ENCODE measurements at regions not wholly inside any gene's neighbourhood (a gene's known extent, or its start where the extent isn't known, plus 50 kb on each side); places are given as distances from the start of the nearest gene placed in this dataset.

DNA sequence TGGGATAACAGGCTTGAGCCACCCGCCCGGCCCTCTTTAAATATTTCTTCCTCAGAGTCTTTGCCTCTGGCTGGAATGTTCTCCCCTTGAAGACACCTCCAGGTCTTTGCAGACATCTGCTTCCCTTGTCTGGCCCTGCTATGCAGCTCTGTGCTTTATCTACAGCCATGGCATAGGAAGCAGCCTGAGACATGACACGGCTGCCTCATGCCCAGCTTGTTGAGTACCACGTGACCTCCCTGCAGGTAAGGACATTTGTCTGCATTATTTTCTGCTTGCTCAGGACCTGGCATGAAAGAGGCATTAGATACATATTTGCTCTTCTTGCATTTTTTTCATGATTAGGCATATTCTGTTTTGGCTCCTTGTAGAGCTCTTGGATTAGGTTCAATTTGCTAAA is 113.8 kb upstream of the KLF6 start:
- TF ChIP-seq, protein P1, sequence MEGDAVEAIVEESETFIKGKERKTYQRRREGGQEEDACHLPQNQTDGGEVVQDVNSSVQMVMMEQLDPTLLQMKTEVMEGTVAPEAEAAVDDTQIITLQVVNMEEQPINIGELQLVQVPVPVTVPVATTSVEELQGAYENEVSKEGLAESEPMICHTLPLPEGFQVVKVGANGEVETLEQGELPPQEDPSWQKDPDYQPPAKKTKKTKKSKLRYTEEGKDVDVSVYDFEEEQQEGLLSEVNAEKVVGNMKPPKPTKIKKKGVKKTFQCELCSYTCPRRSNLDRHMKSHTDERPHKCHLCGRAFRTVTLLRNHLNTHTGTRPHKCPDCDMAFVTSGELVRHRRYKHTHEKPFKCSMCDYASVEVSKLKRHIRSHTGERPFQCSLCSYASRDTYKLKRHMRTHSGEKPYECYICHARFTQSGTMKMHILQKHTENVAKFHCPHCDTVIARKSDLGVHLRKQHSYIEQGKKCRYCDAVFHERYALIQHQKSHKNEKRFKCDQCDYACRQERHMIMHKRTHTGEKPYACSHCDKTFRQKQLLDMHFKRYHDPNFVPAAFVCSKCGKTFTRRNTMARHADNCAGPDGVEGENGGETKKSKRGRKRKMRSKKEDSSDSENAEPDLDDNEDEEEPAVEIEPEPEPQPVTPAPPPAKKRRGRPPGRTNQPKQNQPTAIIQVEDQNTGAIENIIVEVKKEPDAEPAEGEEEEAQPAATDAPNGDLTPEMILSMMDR (IDR thresholded peaks at IDR 0.05), result no peak
- no peak for TF ChIP-seq POLR2AphosphoS5 (IDR thresholded peaks at IDR 0.05)
- TF ChIP-seq POLR2A (IDR thresholded peaks at IDR 0.05), result no peak
- TF ChIP-seq EP300 (IDR thresholded peaks at IDR 0.05), result no peak
- DNase-seq (ENCODE audit: low spot score in 2 of 2), result no peak
- no peaks in the 10 kb centered on the region for H3K36me3 ChIP-seq
- H3K27me3 ChIP-seq, result no peaks in the 10 kb centered on the region
- 54% methylated on average over 4 of the region's 4 CpGs for WGBS
- peak overlapping the region; percentile 7 for H3K27ac ChIP-seq
- H3K4me3 ChIP-seq, result no peak overlapping the region
- peaks cover 19% of the 10 kb centered on the region for H3K4me1 ChIP-seq
- H3K9me3 ChIP-seq, result no peaks in the 10 kb centered on the region

DNA sequence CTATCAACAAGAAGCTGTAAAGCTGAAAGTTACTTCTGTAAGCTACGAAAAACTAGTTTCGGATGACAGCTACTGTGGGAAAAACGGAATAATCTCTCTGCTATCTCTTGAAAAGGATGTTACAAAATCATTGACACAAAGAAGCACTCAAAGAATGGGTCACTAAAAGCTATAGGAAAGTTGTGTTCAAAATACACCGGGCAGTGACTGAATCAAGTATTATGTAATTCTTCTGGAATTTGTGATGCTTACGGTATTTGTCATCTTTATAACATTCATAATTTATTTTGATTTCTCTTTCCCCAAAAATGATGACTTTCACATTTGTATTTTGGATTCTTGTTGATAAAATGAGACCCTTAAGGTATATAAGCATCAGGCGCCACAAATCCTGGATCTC is 112.1 kb upstream of the KLF6 start:
- Histone ChIP-seq H3K4me1 (peaks cover 13% of the 10 kb centered on the region), H3K9me3 (no peaks in the 10 kb centered on the region), H3K27ac (no peak overlapping the region), H3K36me3 (no peaks in the 10 kb centered on the region), H3K27me3 (no peaks in the 10 kb centered on the region), H3K4me3 (no peak overlapping the region)
- DNase-seq (ENCODE audit: low spot score in 2 of 2), result no peak
- 70% methylated on average over 6 of the region's 6 CpGs for WGBS
- TF ChIP-seq, protein P1 (IDR thresholded peaks at IDR 0.05), result no peak
- TF ChIP-seq EP300 (IDR thresholded peaks at IDR 0.05), result no peak
- no peak for TF ChIP-seq POLR2A (IDR thresholded peaks at IDR 0.05)
- no peak for TF ChIP-seq POLR2AphosphoS5 (IDR thresholded peaks at IDR 0.05)

DNA sequence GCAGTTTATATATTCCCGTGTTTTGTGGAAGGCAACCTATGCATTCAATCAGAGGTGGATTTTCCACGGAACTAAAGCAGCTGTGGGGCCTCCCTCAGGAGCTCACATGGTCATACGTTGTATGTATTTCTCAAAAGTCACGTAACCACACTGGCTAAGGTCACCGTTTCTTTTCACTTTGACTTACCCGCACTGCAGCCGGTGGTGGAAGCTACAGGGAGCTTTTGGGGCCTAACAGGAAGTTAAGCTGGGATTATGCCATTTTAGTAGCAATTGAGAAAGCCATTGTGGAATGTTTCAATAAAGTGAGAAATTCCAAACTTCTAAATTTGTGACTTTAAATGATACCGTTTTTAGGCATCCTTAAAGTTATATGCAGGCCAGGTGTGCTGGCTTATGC is 111.2 kb upstream of the KLF6 start:
- Histone ChIP-seq H3K27ac (no peak overlapping the region), H3K4me3 (no peak overlapping the region), H3K9me3 (no peaks in the 10 kb centered on the region), H3K36me3 (no peaks in the 10 kb centered on the region), H3K4me1 (peaks cover 11% of the 10 kb centered on the region), H3K27me3 (no peaks in the 10 kb centered on the region)
- no peak for DNase-seq (ENCODE audit: low spot score in 2 of 2)
- TF ChIP-seq, protein P1 (IDR thresholded peaks at IDR 0.05), result no peak
- no peak for TF ChIP-seq POLR2A (IDR thresholded peaks at IDR 0.05)
- no peak for TF ChIP-seq EP300 (IDR thresholded peaks at IDR 0.05)
- no peak for TF ChIP-seq POLR2AphosphoS5 (IDR thresholded peaks at IDR 0.05)
- 88% methylated on average over 8 of the region's 8 CpGs for WGBS

DNA sequence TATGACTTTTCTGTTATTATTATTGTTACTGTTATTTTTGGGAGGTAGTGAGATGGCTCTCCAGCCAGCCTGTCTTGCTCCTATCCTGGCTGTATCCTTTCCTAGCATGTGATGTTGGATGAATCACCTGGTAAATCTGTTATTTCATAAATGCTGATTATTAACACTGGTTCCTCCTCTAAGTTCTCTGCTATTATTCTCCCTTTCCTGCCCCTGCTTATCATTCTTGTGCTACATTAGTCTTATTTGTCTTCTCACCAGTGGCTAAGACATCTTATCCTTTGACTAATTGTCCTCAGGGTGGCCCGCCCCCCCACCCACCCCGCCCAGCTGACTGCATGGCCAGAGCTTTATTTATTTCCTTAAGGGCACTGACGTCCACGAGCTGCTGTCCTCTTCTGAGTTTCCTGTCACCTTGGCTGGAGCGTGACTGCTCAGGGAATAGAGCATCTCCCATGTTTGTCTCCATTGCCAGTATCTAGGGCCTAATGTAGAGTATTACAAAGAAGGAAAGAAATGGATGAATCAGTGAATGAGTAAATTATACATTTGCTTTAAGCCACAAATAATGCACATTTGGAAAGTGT is 110.1 kb upstream of the KLF6 start:
- Histone ChIP-seq H3K27me3 (no peaks in the 10 kb centered on the region), H3K9me3 (no peaks in the 10 kb centered on the region), H3K4me3 (no peak overlapping the region), H3K4me1 (peaks cover 11% of the 10 kb centered on the region), H3K36me3 (no peaks in the 10 kb centered on the region), H3K27ac (no peak overlapping the region)
- TF ChIP-seq POLR2AphosphoS5 (IDR thresholded peaks at IDR 0.05), result no peak
- TF ChIP-seq EP300 (IDR thresholded peaks at IDR 0.05), result no peak
- TF ChIP-seq POLR2A (IDR thresholded peaks at IDR 0.05), result no peak
- TF ChIP-seq, protein P1 (IDR thresholded peaks at IDR 0.05), result no peak
- WGBS, result 65% methylated on average over 5 of the region's 5 CpGs
- no peak for DNase-seq (ENCODE audit: low spot score in 2 of 2)

DNA sequence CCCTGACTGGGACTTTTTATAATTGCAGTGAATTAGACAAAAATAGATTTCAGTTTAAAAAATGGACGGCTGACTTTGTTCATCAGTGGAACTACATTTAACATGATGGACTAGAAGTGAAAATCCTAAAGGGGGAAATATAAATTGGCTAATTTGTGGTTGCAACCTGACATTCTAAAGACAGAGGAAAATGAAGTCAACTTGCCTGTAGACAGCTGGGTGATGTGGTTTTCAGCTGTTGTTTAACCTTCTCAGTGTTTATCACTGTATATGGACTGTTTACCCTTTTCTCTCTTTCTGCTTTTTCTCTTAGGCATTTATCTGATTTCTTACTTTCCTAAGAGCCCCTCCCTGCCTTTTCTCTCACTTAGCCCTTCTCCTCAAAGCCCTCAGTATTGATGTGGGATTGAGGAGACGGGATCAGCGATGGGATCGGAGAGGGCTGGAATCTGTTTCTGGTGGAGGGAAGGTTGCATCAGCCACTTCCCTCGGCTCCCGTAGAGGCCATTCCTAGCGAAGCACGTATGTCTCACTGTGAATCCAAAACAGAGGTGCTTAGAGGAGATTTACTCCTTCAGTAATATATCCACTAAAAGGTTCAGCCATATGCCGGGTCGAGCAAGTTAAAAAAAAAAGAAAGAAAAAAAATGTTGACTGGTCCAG is 109.0 kb upstream of the KLF6 start:
- WGBS, result 91% methylated on average over 10 of the region's 10 CpGs
- no peaks in the 10 kb centered on the region for H3K36me3 ChIP-seq
- no peak for TF ChIP-seq POLR2A (IDR thresholded peaks at IDR 0.05)
- TF ChIP-seq EP300 (IDR thresholded peaks at IDR 0.05), result no peak
- TF ChIP-seq, protein P1 (IDR thresholded peaks at IDR 0.05), result no peak
- no peak for TF ChIP-seq POLR2AphosphoS5 (IDR thresholded peaks at IDR 0.05)
- H3K27me3 ChIP-seq, result no peaks in the 10 kb centered on the region
- no peak for DNase-seq (ENCODE audit: low spot score in 2 of 2)
- H3K4me1 ChIP-seq, result peaks cover 11% of the 10 kb centered on the region
- no peak overlapping the region for H3K4me3 ChIP-seq
- H3K27ac ChIP-seq, result no peak overlapping the region
- no peaks in the 10 kb centered on the region for H3K9me3 ChIP-seq
